ENCODE measurements at regions not wholly inside any gene's neighbourhood (a gene's known extent, or its start where the extent isn't known, plus 50 kb on each side); places are given as distances from the start of the nearest gene placed in this dataset.

DNA sequence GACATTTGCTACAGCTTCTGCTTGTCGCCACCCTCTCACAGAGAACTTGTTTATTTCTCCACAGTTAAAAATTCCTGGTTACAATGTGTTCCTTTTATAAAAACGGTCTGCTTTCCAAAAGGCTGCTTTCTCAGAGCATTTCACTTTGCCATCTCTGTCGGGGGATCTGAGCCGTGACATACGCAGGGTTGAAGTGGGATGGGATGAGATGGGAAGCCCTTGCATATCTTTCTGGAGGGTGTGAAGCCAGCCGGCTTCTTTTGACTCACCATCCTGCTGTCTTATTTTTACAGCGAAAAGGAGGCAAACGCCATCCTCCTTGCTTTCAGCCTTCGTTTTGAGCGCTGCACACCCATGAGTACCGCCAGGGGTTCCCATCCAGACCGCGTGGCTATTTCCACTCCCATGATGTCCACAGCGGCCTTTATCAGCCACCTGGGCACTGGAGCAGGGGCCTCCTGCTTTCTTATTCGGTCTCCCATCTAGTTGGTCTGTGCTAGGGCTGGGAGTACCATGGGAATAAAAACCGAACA is 99.8 kb upstream of the GATB start:
- TF ChIP-seq, protein P1, sequence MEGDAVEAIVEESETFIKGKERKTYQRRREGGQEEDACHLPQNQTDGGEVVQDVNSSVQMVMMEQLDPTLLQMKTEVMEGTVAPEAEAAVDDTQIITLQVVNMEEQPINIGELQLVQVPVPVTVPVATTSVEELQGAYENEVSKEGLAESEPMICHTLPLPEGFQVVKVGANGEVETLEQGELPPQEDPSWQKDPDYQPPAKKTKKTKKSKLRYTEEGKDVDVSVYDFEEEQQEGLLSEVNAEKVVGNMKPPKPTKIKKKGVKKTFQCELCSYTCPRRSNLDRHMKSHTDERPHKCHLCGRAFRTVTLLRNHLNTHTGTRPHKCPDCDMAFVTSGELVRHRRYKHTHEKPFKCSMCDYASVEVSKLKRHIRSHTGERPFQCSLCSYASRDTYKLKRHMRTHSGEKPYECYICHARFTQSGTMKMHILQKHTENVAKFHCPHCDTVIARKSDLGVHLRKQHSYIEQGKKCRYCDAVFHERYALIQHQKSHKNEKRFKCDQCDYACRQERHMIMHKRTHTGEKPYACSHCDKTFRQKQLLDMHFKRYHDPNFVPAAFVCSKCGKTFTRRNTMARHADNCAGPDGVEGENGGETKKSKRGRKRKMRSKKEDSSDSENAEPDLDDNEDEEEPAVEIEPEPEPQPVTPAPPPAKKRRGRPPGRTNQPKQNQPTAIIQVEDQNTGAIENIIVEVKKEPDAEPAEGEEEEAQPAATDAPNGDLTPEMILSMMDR (IDR thresholded peaks at IDR 0.05), result no peak
- no peak for TF ChIP-seq POLR2A (IDR thresholded peaks at IDR 0.05)
- TF ChIP-seq POLR2AphosphoS5 (IDR thresholded peaks at IDR 0.05), result no peak
